CD4-positive, alpha-beta T cell treated with Interleukin-15 for 4 hours (primary cell): ENCODE measurements at regions not wholly inside any gene's neighbourhood (a gene's known extent, or its start where the extent isn't known, plus 50 kb on each side); places are given as distances from the start of the nearest gene placed in this dataset.

Source experiments
- DNase-seq: peaks from one replicate; pipeline ENCODE4 v3.0.0-alpha.2; 2020; ENCODE audit warnings: low spot score

DNA sequence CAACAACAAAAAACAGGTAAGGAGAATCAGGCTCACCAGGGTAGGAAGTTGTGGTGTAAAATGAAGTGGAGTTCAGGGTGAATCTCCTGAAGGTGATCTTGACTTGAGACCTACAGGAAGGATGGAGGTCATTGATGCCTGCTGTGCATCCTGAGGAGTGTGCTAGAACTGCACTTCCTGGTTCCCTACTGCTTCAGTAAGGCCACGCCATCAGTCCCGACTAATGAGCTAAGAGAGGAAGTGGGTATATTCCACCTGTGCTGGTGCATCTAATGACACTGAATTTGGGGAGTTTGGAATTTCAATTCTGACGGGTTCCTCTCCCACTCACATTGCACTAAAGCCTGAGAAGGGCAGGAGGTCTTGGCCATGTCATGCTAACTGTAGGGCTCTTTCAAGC is 349.3 kb upstream of the SLC14A2 start:
- DNase-seq: no peak

DNA sequence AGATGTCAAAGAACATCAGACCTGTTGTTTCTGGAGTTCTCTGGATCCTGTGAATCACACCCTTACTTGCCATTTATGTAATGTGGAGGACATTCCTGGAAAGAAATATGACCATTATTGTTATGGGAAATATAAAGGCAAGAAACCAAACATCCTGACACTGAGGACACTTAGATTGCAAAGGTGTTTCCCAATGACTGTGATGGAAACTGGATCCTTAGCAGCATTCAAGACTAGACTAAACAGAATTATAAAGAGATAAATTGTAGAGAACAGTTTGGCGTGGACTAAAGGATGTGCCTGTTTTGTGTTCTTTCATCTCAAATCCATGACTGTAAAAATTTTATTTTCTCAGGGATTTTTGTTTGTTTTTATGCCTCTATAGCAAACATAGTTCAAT is 347.7 kb upstream of the SLC14A2 start:
- DNase-seq: no peak

DNA sequence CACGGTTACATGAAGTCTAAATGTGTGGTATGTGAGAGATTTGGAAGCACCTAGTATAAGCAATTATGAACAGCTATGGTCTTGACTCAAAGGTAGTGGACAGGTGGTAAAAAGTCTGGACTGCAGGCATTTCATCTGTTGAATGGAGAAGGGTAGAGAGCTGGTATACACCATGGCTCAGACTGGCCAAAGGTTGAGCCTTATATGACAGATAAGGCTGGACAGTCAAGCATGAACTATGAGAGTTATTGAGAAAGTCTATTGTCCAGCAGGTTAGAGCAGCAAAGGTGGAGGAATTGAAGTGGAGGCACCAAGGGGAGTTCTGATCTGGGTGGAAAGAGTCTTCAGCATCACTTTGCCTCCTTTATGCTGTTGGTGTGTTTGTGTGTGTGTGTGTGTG is 346.7 kb upstream of the SLC14A2 start:
- no peak for DNase-seq

DNA sequence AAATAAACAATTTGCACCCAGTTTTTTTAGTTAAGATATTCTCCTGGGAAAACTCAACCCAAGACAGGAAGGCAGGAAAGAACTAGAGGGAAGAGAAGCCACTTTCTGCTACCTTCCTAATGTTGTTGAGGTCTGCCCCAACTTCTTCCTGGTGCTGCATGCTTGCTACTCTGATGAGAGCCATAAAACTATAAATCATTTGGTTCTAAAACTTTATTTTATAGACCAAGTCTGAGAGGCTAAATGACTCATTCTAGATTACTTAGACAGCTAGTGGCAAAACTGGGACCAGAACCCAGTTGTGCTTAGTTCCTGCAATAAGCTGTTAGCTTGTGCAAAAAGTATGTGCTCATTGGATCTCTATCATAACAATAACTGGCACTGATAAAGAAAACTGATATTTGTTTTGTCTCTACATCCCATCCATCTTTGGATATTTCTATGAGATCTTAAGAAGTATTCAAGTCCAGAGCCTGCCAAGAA is 344.9 kb upstream of the SLC14A2 start:
- DNase-seq: no peak

DNA sequence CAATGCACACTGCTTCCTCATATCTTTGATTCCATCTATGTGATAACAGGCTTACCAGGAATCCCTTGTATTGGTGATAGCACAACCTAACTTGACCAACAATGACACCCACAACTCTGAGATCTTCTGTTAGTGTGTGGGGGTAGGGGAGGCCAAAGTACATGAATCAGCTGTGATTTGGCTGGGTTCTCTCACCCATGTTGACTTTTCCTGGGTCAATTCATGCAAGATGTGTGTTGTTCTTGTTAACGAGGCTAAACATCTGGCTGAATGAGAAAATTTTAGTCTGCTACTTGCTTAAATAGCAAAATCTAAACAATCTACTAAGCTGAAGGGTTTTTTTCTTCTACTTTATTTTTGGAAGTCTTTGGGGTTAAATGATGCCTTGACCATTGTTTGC is 341.2 kb upstream of the SLC14A2 start:
- DNase-seq: no peak

DNA sequence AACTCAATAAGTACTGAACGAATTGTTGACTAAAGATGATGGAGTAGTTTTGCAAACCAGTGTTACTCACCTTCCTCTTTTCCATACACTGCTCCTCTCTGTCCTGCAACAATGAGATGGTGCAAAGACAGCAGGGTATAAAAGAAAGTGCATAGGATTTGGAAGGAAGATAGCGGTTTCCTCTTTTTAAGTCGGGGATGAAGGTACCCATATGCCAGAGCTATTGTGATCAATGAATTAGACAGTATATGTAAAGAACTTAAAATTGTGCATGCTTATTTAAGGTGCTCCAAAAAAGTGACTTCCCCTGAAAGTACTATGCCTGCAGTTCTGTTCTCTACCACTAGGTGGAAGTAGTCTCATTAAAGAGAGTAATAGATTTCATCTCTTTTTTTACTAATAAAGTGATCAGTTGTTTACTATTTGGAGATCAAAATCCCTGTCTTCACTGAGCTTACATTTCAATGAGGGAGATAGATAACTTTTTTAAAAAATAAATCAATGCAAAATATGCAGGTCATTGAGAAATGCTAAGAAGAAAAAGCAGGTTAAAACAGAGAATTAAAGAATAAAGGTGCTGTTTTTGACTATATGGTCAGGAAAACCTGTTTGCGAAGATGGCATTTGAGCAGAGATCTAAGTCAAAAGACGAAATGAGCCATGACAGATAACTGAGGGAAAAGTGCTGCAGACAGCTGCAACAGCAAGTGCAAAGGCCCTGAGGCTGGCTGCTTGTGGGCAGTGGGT is 339.7 kb upstream of the SLC14A2 start:
- peak; percentile 35 for DNase-seq

DNA sequence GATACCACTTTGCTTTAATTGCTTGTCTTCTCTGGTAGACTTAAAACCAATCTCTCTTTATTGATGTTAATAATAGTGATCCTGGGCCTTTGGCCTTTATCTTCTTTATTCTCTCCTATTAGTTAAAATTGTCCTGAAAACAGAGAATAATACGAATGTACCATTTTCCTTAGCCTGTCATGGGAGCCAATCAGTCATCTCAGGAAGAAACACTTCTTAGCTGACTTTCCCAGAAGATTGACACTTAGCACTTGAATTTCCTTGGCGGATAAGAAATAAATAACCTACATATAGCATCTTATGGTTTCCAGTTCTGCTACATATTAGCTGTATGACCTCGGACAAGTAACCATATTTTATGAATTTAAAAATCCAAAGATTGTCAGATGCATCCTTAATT is 338.4 kb upstream of the SLC14A2 start:
- no peak for DNase-seq

DNA sequence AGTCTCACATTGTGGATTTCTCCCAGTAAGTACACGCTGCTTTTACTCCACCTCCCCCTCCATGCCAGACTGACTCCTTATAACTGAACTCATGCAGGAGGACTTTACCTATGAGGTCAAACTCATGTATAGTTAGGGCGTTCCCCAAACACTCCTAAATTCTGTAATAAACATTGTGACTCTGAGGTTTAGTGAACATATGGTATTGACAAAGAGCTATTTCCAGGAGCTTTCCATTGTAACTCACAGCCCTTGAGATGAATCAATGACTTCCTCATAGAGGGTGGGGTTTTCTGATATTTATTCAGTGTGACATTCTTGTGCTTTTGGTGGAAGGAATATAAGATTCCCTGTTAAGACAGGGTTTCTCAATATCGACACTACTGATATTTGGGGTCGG is 337.4 kb upstream of the SLC14A2 start:
- no peak for DNase-seq

DNA sequence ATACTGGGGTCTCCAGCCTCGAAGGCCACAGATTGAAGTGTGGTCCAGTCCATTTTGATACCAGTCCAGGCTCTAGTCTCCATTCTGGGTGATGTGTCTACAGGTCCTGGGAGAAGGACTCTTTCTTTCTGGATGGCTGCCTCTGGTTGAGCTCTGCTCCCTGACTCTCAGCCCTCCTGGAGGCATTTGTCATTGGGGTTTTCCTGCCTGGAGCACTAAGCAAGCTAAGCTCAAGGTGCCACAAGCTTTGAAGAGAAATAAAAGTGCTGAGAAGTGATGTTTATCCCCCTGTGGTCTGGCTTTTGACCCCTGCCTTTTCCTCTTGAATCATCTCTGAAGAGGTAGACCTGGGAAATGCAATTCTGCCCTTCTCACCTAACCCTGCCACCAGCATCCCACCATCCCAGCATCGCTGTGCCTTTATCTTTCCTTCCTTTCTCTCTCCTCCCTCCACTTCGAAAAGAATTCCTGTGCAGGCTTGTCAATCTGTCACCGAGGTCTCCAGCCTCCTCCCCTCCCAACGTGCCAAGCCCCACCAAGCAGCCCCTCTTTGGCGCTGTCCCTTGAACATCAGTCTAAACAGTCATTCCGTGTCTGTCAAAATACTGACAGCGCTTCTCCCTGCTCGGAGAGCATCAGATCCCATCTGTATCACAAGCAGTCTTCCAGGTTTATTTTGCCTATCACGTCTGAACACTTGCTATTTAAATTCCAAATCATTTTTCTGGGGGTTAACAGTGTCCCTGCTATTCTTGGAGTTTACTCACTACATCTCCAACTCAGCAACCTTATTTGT is 334.6 kb upstream of the SLC14A2 start:
- no peak for DNase-seq

DNA sequence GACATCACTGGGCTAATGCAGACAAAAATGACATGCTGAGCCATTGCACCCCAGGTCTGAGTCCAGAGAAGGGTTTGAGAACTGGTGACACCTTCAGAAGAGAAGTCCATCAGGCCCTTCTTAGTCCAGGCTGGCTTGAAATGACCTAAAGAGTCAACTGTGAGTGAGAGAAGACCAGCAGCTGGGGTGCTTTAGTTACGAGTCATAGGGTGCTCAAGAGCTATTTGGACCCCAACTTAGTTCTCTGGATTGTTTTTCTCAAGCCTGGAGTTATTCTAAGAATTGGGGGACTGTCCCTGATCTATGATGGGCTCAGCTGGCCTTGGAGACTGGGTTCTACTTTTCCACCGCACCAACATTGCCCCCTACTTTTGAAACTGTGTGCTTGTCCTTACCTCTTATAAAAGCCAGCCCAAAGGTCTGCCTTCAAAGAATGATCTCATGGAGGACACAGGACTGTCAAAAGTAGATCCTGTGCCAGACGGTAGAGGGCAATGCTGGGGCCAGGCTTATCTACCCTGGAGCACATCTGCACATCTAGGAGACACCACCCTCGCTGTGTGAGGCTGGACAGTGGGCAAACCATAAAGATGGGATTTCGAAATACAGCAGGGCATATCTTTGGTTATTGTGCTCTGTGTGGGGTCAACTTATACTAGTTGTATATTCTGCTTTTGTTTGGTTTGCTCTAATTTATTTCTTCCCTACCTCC is 333.0 kb upstream of the SLC14A2 start:
- no peak for DNase-seq

DNA sequence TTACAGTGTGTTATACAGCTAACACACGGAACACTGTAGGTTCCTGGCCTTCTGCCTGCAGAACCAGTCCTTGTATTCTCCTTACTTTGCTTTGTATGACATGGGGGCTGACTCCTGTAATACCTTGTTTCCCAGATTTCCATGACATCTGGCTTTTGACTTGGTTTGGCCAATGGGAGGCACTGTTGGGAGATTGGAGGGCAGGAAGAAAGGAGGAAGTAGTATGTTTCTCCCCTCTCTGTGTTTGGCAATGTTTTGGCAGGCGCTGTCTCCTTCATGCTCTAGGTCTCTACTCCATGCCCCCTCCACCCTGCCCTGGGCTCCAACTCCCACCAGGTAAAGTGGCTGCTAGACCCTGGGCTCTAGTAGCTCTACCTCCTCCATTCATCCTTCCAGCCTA is 331.1 kb upstream of the SLC14A2 start:
- DNase-seq: no peak

DNA sequence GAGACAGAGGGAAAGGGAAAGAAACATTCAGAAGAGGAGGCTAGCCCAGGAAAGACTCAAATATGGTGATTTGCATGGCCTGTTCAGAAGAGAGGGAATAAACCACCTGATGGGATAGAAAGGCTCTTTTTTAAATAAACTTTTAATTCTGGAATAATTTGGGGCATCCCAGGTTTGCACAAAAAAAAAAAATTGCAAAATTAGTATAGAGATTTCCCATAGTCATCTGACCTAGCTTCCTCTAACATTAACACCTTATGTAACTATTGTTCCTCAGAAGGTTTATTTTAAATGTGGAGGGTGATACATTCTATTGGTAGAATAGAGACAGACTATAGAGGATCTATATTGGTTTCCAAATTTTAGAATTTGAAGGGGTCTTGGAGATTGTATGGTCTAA is 330.4 kb upstream of the SLC14A2 start:
- DNase-seq: no peak

DNA sequence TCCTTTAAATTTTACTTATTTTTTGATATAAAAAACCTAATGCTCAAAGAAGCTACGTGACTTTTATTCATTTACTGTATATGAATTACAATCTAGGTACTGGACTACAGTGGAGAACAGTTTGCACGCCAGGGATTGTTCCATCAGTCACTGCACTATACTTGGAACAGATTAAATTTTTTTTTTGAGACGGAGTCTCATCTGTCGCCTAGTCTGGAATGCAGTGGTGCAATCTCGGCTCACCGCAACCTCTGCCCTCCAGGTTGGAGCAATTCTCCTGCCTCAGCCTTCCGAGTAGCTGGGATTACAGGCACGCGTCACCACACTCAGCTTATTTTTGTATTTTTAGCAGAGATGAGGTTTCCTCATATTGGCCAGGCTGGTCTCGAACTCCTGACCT is 330.0 kb upstream of the SLC14A2 start:
- DNase-seq: no peak

DNA sequence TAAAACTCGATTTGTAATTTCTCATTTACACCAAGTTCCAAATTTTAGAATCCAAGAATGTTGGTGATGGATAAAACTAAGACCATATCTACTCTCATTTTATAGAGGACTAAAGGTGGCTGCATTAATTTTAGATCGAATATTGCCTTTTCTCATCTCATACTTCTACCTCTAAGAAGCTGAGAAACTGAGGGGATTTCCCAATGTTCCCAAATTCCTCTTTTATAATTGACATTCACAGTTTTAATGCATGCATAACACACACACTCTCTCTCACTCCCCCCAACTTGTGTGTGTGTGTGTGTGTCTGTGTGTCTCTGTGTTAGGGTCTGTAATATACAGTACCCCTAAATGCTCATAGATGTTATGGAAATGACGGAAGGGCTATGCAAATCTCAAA is 328.8 kb upstream of the SLC14A2 start:
- DNase-seq: no peak

DNA sequence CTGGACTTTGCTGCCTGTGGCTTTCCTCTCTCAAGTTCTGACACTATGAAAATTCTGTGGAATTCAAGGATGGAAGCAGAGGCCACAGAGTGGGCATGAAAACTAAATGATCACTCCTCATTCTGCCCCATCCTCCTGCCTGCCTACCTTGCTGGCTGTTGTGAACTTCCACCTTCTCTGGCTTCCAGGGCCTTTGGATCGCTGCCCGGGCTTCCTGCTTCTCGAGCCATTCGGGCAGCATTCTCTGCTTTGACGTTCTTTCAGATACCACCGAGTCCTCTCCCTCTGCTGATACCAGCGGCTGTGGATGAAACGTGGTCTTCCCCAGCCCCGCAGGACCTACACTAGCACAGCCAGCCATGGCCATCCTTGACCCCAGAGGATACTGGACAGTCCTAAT is 327.7 kb upstream of the SLC14A2 start:
- no peak for DNase-seq

DNA sequence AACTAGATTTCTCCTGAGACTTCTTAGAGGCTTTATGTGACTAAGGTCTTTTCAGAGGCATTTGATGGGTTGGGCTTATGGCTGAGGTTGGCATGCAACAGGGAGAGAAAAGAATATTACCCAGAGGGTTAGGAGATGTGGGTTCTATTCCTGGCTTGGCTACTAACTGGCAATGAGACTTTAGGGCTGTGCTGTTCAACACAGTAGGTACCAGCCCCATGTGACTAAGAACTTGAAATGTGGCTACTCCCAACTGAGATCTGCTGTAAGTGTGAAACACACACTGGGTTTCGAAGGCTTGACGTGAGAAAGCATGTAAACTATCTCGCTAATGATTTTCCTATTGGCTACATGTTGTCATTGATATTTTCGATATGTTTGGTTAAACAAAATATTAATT is 324.9 kb upstream of the SLC14A2 start:
- no peak for DNase-seq

DNA sequence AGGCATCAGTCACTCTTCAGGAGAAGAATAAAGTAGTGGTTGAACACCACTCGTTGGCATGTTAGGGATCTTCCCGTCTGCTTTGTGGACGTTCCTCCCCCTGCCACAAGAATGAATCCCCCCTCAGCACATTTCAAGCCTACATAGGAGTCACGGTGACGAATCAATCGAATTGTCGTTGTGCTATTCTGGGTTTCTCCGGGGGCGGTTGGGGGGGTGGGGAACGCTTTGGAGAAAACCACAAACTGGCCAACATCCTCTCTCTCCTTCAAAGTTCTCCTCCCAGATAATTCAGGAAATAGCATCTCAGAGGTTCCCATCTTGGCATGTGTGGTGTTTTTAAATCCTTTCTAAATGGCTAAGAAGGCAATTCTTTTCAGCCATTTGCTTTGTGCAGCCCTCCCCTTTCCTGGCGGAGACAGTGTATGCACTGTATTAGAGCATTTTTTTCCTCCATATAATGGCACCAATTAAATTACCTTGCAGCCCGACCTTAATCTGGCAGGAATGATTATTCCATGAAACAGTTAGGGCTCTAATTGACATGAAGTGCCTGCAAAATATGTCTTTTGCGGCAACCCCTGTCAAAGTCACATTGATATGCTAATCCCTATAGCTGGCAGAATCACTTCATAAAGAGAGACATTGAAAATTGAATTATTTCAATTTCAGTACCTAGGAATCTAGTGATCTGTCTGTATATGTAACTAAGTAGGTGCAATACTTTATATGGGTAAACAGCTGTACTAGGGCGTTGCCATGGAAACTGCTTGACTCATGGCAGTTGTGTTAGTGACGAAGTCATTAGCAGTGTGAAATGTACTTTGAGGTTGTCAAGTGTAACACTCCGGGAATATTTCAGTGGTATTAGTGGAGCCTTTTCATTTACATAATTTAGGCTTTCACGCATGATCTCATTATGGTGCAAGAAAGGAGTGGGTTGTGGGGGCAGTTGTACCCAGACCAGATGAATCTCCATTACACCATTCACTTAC is 323.4 kb upstream of the SLC14A2 start:
- DNase-seq: no peak

DNA sequence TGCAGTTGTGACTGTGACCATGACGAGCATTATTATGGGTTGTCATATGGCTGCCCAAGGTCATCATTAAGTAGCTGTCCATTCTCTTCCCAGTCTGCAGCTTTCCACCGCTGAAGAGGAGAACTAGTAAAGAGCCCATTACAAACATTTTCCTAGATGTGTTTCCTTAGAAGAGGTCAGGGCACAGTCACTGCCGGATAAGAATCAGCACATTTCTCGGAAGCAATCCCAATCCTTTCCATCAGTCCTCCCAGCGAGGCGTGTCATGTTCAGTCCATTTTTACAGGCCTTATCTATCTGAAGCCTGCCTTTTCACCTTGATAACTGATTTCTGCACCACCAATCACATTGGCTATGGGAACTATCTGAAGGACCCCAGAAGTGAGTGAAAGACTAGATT is 319.9 kb upstream of the SLC14A2 start:
- no peak for DNase-seq

DNA sequence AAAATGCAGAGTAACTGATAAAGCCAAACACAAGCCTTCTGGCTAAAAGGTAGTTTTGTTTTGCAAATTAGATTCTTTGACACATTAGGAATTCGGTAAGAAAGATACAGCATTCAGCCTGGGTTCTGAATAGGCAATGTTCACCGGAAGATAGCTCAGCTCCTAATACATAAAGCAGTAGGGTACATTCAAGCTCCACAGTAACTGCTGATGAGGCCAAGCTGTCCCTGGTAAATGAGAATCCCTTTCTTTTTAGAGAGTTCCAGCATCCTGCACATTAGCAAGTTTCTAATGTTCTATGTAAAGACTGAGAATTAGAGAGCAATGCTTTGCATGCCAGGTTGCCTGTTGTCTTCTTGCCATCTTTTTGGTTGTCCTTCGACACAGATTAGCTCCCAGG is 316.3 kb upstream of the SLC14A2 start:
- DNase-seq: no peak

DNA sequence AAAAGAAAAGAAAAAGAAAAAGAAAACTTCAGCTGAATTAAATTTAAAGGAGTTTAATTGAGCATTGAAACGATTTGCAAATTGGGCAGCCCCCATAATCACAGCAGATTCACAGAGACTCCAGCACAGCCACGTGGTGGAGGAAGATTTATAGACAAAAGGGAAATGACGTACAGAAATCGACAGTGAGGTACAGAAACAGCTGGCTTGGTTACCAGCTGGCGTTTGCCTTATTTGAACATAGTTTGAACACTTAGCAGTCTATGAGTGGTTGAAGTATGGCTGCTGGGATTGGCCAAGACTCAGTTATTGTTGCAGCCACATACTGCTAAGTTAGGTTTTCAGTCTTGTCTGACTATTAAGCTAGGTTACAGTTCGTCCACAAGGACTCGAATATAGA is 312.2 kb upstream of the SLC14A2 start:
- DNase-seq: no peak

DNA sequence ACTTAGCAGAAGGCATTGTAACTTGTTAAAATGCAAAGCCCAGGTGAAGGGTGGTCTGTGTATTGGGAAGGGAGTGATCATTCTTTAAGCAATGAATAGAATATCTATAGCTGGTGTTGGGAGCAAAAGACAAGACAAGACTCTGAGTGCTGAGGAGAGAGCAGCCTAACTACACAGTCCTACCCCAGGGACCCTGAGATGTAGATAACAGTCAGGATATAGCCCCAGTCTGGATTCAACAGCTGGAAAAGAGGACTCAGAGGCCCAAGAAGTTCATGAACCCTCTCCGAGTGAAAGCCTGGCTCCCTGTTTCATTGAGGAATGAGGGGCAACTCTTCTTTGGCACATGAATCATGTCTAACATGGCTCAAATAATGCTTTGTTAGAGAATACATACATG is 310.7 kb upstream of the SLC14A2 start:
- DNase-seq: no peak
